Smooth muscle cell (in vitro differentiated cells): ENCODE measurements at regions not wholly inside any gene's neighbourhood (a gene's known extent, or its start where the extent isn't known, plus 50 kb on each side); places are given as distances from the start of the nearest gene placed in this dataset.
A peak's percentile ranks its signal among the peaks of the same experiment; 100 is the strongest.

Source experiments
- DNase-seq: peaks from one replicate; lab custom pipeline; 2025; ENCODE audit not compliant: unreplicated experiment; lab: John Stamatoyannopoulos, UW
- H2AFZ ChIP-seq: fragments of 200-600 bp; sonication (generic); 2 replicates; pipeline ENCODE4 v1.6.0; 2016; ENCODE audit warnings: antibody characterized with exemption, low read depth, mild to moderate bottlenecking
- H3F3A ChIP-seq: fragments of 200-600 bp; sonication (generic); 2 replicates; pipeline ENCODE4 v1.6.0; 2017; ENCODE audit warnings: antibody characterized with exemption, low read depth
- H3K27ac ChIP-seq: fragments of 200-600 bp; sonication (generic); 2 replicates; pipeline ENCODE4 v1.5.1; 2016; ENCODE audit warnings: low read depth, mild to moderate bottlenecking
- H3K27me3 ChIP-seq: fragments of 200-600 bp; sonication (generic); 2 replicates; pipeline ENCODE4 v1.6.1; 2016; ENCODE audit warnings: low read depth, mild to moderate bottlenecking
- H3K36me3 ChIP-seq: fragments of 200-600 bp; sonication (generic); 2 replicates; pipeline ENCODE4 v1.5.1; 2016; ENCODE audit warnings: low read depth
- H3K4me1 ChIP-seq: fragments of 200-600 bp; sonication (generic); 2 replicates; pipeline ENCODE4 v1.5.1; 2016; ENCODE audit warnings: low read depth
- H3K4me2 ChIP-seq: fragments of 200-600 bp; sonication (generic); 2 replicates; pipeline ENCODE4 v1.6.0; 2016; ENCODE audit warnings: mild to moderate bottlenecking
- H3K4me3 ChIP-seq: fragments of 200-600 bp; sonication (generic); 2 replicates; pipeline ENCODE4 v1.5.1; 2016; ENCODE audit warnings: mild to moderate bottlenecking
- H3K79me2 ChIP-seq: fragments of 200-600 bp; sonication (generic); 2 replicates; pipeline ENCODE4 v1.6.0; 2016; ENCODE audit warnings: low read depth, mild to moderate bottlenecking
- H3K9ac ChIP-seq: fragments of 200-600 bp; sonication (generic); 2 replicates; pipeline ENCODE4 v1.6.0; 2016; ENCODE audit warnings: low read depth
- H3K9me3 ChIP-seq: fragments of 200-600 bp; sonication (generic); replicated peaks from 2 replicates; pipeline ENCODE4 v1.5.1; 2016; ENCODE audit warnings: low read depth
- H4K20me1 ChIP-seq: fragments of 200-600 bp; sonication (generic); 2 replicates; pipeline ENCODE4 v1.6.0; 2016; ENCODE audit warnings: low read depth
- CTCF ChIP-seq: fragments of 200-600 bp; sonication (generic); IDR thresholded peaks from 2 replicates; pipeline ENCODE4 v1.5.1; 2017; ENCODE audit warnings: borderline replicate concordance, mild to moderate bottlenecking, antibody characterized with exemption; ENCODE audit not compliant: insufficient read depth, poor library complexity, severe bottlenecking
- WGBS: methylation state at CpG from one replicate; pipeline ENCODE4 v1.1.7; 2016; ENCODE audit warnings: low lambda C conversion rate; 5-methylcytosine and 5-hydroxymethylcytosine counted together

- DNase-seq, result no peak
Measured at GRCh38 chr4:164571593-164572390, 182.1 kb upstream of the SMIM31 start.

GRCh38 chr4:164572877-164573279 lies 181.1 kb upstream of the SMIM31 start:
- Histone ChIP-seq H3K36me3 (no peaks in the 10 kb centered on the region), H3K27ac (peak overlapping the region; percentile 74), H3K4me3 (no peak overlapping the region), H2AFZ (no peak overlapping the region), H3K9ac (no peak overlapping the region), H3F3A (no peaks in the 10 kb centered on the region), H3K4me1 (no peaks in the 10 kb centered on the region), H4K20me1 (no peaks in the 10 kb centered on the region), H3K27me3 (no peaks in the 10 kb centered on the region), H3K79me2 (no peaks in the 10 kb centered on the region), H3K9me3 (no peaks in the 10 kb centered on the region), H3K4me2 (no peak overlapping the region)
- no peak for TF ChIP-seq CTCF
- no peak for DNase-seq

More at GRCh38 chr4:164571593-164572390, 182.1 kb upstream of the SMIM31 start:
- Histone ChIP-seq H3K9ac (no peak overlapping the region), H3F3A (no peaks in the 10 kb centered on the region), H3K79me2 (no peaks in the 10 kb centered on the region), H3K4me2 (no peak overlapping the region), H3K27me3 (no peaks in the 10 kb centered on the region), H4K20me1 (no peaks in the 10 kb centered on the region), H3K4me1 (no peaks in the 10 kb centered on the region), H3K36me3 (no peaks in the 10 kb centered on the region), H3K4me3 (no peak overlapping the region), H3K9me3 (no peaks in the 10 kb centered on the region), H3K27ac (peak overlapping the region; percentile 74), H2AFZ (no peak overlapping the region)
- TF ChIP-seq CTCF, result no peak
- WGBS, result 55% methylated on average over 7 of the region's 7 CpGs

GRCh38 chr4:164575861-164576260 lies 178.1 kb upstream of the SMIM31 start:
- H3K4me2 ChIP-seq, result no peak overlapping the region
- no peaks in the 10 kb centered on the region for H3F3A ChIP-seq
- whole genome bisulfite sequencing, result 91% methylated on average over 5 of the region's 5 CpGs
- no peak for TF ChIP-seq CTCF
- no peaks in the 10 kb centered on the region for H3K9me3 ChIP-seq
- no peaks in the 10 kb centered on the region for H3K79me2 ChIP-seq
- no peak overlapping the region for H3K27ac ChIP-seq
- no peaks in the 10 kb centered on the region for H3K36me3 ChIP-seq
- no peaks in the 10 kb centered on the region for H3K4me1 ChIP-seq
- H3K27me3 ChIP-seq, result no peaks in the 10 kb centered on the region
- no peak overlapping the region for H2AFZ ChIP-seq
- no peaks in the 10 kb centered on the region for H4K20me1 ChIP-seq
- DNase-seq, result no peak
- H3K4me3 ChIP-seq, result no peak overlapping the region
- no peak overlapping the region for H3K9ac ChIP-seq
